CD4-positive, CD25-positive, alpha-beta regulatory T cell (primary cell): ENCODE measurements at regions not wholly inside any gene's neighbourhood (a gene's known extent, or its start where the extent isn't known, plus 50 kb on each side); places are given as distances from the start of the nearest gene placed in this dataset.
"Not testable (repeated sequence)": the region's sequence is repeated elsewhere in the genome, so short reads cannot be mapped to it uniquely, and the experiment has no call there.

Experiments
- ATAC-seq, 2 donors: fragments of 150-1000 bp; cut with Tn5 transposase; one replicate each; pipeline ENCODE4 v1.10.0; 2021; ENCODE audit warnings: low read depth in 2 of 2, moderate number of reproducible peaks in 2 of 2, moderate library complexity in 1 of 2
- DNase-seq, 3 donors: peaks; one replicate each; pipeline versions ENCODE4 v3.0.0 to v3.0.0-alpha.2; 2012 to 2022; ENCODE audit warnings: mixed read lengths in 1 of 3
- H3K27ac ChIP-seq: one replicate; pipeline ENCODE4 v1.7.0; 2013; ENCODE audit warnings: mild to moderate bottlenecking, low read length; ENCODE audit not compliant: insufficient read depth, poor library complexity, severe bottlenecking
- H3K27me3 ChIP-seq: one replicate; pipeline ENCODE4 v1.7.0; 2013; ENCODE audit warnings: low read length; ENCODE audit not compliant: control insufficient read depth, insufficient read depth
- H3K36me3 ChIP-seq: one replicate; pipeline ENCODE4 v1.7.0; 2013; ENCODE audit warnings: mild to moderate bottlenecking, low read length, moderate library complexity; ENCODE audit not compliant: control insufficient read depth, insufficient read depth
- H3K4me1 ChIP-seq: 2 replicates; pipeline ENCODE4 v1.7.0; 2013; ENCODE audit warnings: mild to moderate bottlenecking, low read length; ENCODE audit not compliant: insufficient read depth, control insufficient read depth, poor library complexity, severe bottlenecking
- H3K4me3 ChIP-seq: one replicate; pipeline ENCODE4 v1.7.0; 2013; ENCODE audit warnings: low read depth, mild to moderate bottlenecking, low read length, moderate library complexity
- H3K9me3 ChIP-seq, 2 experiments: 1 replicate in 1 of 2; 2 replicates in 1 of 2; pipeline ENCODE4 v1.7.0; 2013; ENCODE audit warnings: low read length in 2 of 2, mild to moderate bottlenecking in 1 of 2, moderate library complexity in 1 of 2; ENCODE audit not compliant: control insufficient read depth in 2 of 2
- H3K27ac Mint-ChIP-seq, 3 donors: one replicate each; pipeline ENCODE4 v1.8.0; 2020 to 2022; ENCODE audit warnings: mild to moderate bottlenecking in 3 of 3, mixed read lengths in 3 of 3, moderate library complexity in 2 of 3
- H3K27me3 Mint-ChIP-seq: one replicate; pipeline ENCODE4 v1.8.0; 2022; ENCODE audit warnings: mild to moderate bottlenecking, mixed read lengths
- H3K36me3 Mint-ChIP-seq: one replicate; pipeline ENCODE4 v1.8.0; 2020; ENCODE audit warnings: mixed read lengths
- H3K4me1 Mint-ChIP-seq, 4 donors: one replicate each; pipeline ENCODE4 v1.8.0; 2020 to 2022; ENCODE audit warnings: mixed read lengths in 4 of 4, mild to moderate bottlenecking in 1 of 4
- H3K4me3 Mint-ChIP-seq, 4 donors: one replicate each; pipeline ENCODE4 v1.8.0; 2020 to 2022; ENCODE audit warnings: mild to moderate bottlenecking in 4 of 4, mixed read lengths in 4 of 4, moderate library complexity in 3 of 4
- H3K9me3 Mint-ChIP-seq, 7 donors: one replicate each; pipeline ENCODE4 v1.8.0; 2020 to 2022; ENCODE audit warnings: mixed read lengths in 7 of 7, mild to moderate bottlenecking in 3 of 7, moderate library complexity in 2 of 7

DNA sequence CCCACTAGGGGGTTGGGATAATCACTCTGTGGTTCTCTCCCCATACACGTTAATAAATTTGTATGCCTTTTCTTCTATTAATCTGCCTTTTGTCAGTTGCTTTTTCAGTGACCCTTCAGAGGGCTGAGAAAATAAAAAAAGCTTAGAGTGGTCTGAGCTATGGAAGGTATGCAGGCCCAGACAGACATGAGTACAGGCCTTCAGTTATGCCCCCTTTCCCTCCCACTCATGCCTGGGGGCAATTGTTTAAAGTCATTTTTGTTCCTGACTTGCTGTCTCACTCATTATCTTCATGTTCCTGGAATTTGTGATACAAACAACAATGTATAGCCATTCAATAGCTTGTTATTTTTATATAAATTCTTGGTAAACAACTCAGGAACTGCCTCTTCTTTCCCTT is 170.8 kb downstream of the AKR1D1 start:
- Mint-ChIP-seq H3K4me1 (no peaks in the 10 kb centered on the region), H3K27me3 (peaks cover 4% of the 10 kb centered on the region), H3K27ac (no peak overlapping the region), H3K36me3 (no peaks in the 10 kb centered on the region), H3K9me3 (peaks cover 0 to 8% (median 3%) of the 10 kb centered on the region in 7 donors), H3K4me3 (no peak overlapping the region)
- no peaks in the 10 kb centered on the region for H3K4me1 ChIP-seq
- no peak overlapping the region for H3K4me3 ChIP-seq
- ATAC-seq (no peak), DNase-seq (no peak)
- H3K36me3 ChIP-seq: no peaks in the 10 kb centered on the region
- H3K27me3 ChIP-seq: no peaks in the 10 kb centered on the region
- no peaks in the 10 kb centered on the region for H3K9me3 ChIP-seq
- H3K27ac ChIP-seq: no peak overlapping the region

DNA sequence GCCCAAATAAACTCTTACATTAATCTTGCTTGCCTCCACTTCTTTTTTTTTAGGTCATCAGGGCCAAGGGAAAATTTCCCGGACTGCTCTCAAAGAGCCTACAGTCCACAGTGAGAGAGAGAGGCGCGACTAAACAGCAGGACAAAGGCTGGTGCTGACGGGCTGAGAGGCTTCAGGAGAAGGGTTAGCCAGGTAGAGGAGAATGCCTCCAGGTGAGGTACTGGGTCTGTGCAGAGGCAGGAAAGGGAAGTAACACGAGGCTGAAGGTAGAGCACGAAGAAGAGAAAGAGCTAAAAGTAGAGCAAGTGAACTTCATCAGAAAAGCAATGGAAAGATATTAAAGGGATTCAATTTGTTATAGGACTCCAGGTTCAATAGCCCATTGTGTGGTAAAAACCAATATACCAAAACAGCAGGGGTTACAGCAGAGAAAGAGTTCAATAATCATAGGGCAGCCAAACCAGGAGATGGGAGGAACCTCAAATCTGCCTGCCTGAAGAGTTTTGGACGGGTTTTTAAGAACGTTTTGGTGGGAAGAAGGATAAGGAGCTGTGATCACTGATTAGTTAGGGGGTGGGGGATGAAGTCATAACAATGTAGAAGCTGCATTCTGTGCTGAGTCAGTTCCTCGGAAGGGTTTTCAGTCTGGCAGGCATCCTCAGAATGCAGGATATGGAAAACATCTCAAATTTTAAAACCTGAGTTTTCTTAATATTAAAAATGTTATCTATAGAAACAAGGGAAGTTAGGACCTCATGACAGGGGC is 171.5 kb downstream of the AKR1D1 start:
- Histone ChIP-seq H3K27me3 (no peaks in the 10 kb centered on the region), H3K4me1 (no peaks in the 10 kb centered on the region), H3K27ac (no peak overlapping the region), H3K4me3 (no peak overlapping the region), H3K9me3 (no peaks in the 10 kb centered on the region), H3K36me3 (no peaks in the 10 kb centered on the region)
- no peaks in the 10 kb centered on the region for H3K4me1 Mint-ChIP-seq
- H3K4me3 Mint-ChIP-seq: no peak overlapping the region
- peaks cover 4% of the 10 kb centered on the region for H3K27me3 Mint-ChIP-seq
- ATAC-seq (no peak), DNase-seq (no peak)
- no peak overlapping the region for H3K27ac Mint-ChIP-seq
- H3K9me3 Mint-ChIP-seq: peaks cover 0 to 8% (median 3%) of the 10 kb centered on the region in 7 donors
- H3K36me3 Mint-ChIP-seq: no peaks in the 10 kb centered on the region

DNA sequence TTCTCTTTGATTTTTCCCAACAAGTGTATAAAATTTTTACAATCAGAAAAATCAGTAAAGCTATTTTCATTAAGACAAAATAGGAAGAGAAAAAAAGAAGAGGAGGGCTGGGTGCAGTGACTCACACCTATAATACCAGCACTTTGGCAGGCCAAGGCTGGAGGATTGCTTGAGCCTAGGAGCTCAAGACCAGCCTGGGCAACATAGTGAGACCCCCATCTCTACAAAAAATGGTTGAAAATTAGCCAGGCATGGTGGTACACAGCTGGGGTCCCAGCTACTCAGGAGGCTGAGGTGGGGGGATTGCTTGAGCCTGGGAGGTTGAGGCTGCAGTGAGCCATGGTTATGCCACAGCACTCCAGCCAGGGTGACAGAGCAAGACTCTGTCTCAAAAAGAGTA is 172.3 kb downstream of the AKR1D1 start:
- DNase-seq (no peak), ATAC-seq (no peak)
- Histone ChIP-seq H3K36me3 (no peaks in the 10 kb centered on the region), H3K4me3 (no peak overlapping the region), H3K9me3 (no peaks in the 10 kb centered on the region), H3K4me1 (no peaks in the 10 kb centered on the region), H3K27ac (no peak overlapping the region), H3K27me3 (no peaks in the 10 kb centered on the region)
- Mint-ChIP-seq H3K27me3 (peaks cover 4% of the 10 kb centered on the region), H3K27ac (no peak overlapping the region), H3K4me1 (no peaks in the 10 kb centered on the region), H3K4me3 (no peak overlapping the region), H3K9me3 (peaks cover 0 to 8% (median 3%) of the 10 kb centered on the region in 7 donors), H3K36me3 (no peaks in the 10 kb centered on the region)

DNA sequence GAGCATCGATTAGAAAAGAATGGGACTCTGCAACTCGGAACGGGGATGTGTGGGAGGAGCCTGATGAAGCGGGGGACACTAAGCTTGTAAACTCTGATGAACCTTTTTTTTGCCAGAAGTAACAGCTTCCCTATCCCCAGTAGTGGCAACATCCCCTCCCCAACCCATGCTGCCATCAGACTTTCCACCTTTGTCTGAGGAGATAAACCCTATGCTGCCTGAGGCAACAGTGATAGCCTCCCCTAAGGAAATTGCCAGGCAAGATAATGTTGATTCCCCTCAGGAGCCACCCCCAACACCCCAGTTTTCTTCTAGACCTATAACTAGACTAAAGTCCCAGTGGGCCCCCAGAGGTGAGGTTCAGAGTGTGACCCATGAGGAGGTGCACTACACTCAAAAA is 173.7 kb downstream of the AKR1D1 start:
- Mint-ChIP-seq H3K27ac (no peak overlapping the region), H3K4me1 (no peaks in the 10 kb centered on the region), H3K27me3 (no peaks in the 10 kb centered on the region), H3K36me3 (no peaks in the 10 kb centered on the region), H3K4me3 (no peak overlapping the region), H3K9me3 (peaks cover 0 to 8% (median under 1%) of the 10 kb centered on the region in 7 donors)
- no peak for ATAC-seq
- H3K4me3 ChIP-seq: no peak overlapping the region
- no peak overlapping the region for H3K27ac ChIP-seq
- no peaks in the 10 kb centered on the region for H3K36me3 ChIP-seq
- no peaks in the 10 kb centered on the region for H3K9me3 ChIP-seq
- no peaks in the 10 kb centered on the region for H3K4me1 ChIP-seq
- no peaks in the 10 kb centered on the region for H3K27me3 ChIP-seq
- no peak for DNase-seq

DNA sequence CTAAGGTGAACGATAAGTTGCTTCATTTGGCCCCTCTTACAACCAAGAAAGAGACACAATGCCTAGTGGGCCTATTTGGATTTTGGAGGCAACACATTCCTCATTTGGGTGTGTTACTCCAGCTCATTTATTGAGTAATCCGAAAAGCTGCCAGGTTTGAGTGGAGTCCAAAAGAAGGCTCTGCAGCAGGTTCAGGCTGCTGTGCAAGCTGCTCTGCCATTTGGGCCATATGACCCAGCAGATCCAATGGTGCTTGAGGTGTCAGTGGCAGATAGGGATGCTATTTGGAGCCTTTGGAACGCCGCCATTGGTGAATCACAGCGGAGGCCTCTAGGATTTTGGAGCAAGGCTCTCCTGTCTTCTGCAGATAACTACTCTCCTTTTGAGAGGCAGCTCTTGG is 176.4 kb downstream of the AKR1D1 start:
- not testable (repeated sequence) for H3K4me3 ChIP-seq, DNase-seq

DNA sequence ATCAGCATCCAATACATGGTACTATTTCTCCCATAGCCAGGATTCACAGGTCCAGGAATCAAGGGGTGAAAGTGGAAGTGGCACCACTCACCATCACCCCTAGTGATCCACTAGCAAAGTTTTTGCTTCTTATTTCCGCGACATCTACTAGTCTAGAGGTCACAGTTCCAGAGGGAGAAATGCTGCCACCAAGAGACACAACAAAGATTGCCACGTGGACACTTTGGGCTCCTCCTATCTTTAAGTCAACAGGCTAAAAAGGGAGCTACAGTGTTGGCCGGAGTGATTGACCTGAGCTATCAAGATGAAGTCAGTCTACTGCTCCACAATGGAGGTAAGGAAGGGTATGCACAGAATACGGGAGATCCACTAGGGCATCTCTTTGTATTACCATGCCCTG is 178.2 kb downstream of the AKR1D1 start:
- H3K4me1 ChIP-seq: no peaks in the 10 kb centered on the region
- Mint-ChIP-seq H3K4me3 (no peak overlapping the region), H3K9me3 (peaks cover 0 to 3% (median 0%) of the 10 kb centered on the region in 7 donors), H3K4me1 (peaks cover 0 to 5% (median 3%) of the 10 kb centered on the region in 4 donors), H3K27ac (no peak overlapping the region), H3K27me3 (no peaks in the 10 kb centered on the region), H3K36me3 (no peaks in the 10 kb centered on the region)
- no peaks in the 10 kb centered on the region for H3K27me3 ChIP-seq
- no peaks in the 10 kb centered on the region for H3K36me3 ChIP-seq
- no peak for DNase-seq
- H3K4me3 ChIP-seq: no peak overlapping the region
- ATAC-seq: no peak
- no peak overlapping the region for H3K27ac ChIP-seq
- H3K9me3 ChIP-seq: no peaks in the 10 kb centered on the region

More for the DNA sequence above, 176.4 kb downstream of the AKR1D1 start:
- H3K4me1 Mint-ChIP-seq, H3K36me3 ChIP-seq, H3K4me3 Mint-ChIP-seq, H3K27ac Mint-ChIP-seq, H3K27me3 ChIP-seq, H3K27me3 Mint-ChIP-seq, H3K36me3 Mint-ChIP-seq, H3K9me3 ChIP-seq, H3K27ac ChIP-seq, H3K4me1 ChIP-seq, ATAC-seq, H3K9me3 Mint-ChIP-seq: not testable (repeated sequence)

DNA sequence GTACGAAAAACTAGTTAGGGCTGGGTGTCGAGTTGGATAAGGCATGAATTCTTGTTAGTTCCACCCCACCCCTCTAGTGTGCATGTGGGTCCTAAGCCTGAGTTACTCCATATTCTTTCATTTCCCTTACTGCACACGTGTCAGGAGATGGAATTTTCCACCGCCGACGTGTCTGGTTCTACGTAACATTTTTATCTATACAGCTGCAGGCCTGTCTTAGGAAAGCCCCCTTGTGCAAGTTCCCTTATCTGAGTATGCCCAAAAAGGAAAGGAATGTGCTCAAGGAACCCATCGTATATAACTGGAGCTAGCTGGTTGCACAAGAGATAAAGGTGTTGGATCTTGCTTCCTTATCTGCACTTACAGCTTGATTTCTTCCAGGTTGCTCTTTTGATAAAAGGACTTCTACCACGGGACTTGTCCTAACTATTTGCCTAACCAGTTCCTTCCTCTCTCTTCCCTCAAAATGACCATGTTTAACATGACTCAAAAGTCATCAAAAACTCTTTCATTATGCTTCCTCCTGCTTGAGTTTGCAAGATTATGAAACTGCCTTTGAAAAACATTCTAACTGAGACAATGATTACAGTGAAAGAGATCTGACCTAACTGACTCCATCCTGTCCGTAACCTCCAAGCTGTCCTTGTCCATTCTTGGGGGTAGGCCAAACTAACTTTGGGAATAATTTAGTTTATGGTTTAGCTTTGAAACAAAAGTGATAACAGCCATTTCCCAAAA is 181.4 kb downstream of the AKR1D1 start:
- DNase-seq (no peak), ATAC-seq (no peak)
- Mint-ChIP-seq H3K4me3 (no peak overlapping the region), H3K4me1 (peaks cover 0 to 5% (median 3%) of the 10 kb centered on the region in 4 donors), H3K9me3 (peaks cover 0 to 5% (median 2%) of the 10 kb centered on the region in 7 donors), H3K27me3 (no peaks in the 10 kb centered on the region), H3K27ac (no peak overlapping the region), H3K36me3 (no peaks in the 10 kb centered on the region)
- Histone ChIP-seq H3K4me3 (no peak overlapping the region), H3K27ac (no peak overlapping the region), H3K36me3 (no peaks in the 10 kb centered on the region), H3K9me3 (no peaks in the 10 kb centered on the region), H3K27me3 (no peaks in the 10 kb centered on the region), H3K4me1 (no peaks in the 10 kb centered on the region)

DNA sequence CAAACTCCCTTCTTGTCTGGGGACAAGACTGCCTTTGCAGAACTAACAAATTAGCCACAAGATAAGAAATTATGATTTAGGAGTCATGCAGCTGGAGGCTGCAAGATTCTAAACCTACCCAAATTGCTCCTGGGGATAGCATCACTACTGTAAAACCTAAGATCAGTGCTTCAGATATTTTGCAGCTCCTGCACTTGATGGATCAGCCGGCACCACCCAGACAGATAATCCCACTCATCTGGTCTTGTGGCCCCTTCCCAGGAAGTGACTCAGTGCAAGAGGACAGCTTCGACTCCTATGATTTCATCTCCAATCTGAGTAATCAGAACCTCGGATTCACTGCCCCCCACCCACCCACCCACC is 181.9 kb downstream of the AKR1D1 start:
- ATAC-seq (no peak), DNase-seq (no peak)
- Histone ChIP-seq H3K27me3 (no peaks in the 10 kb centered on the region), H3K4me1 (no peaks in the 10 kb centered on the region), H3K27ac (no peak overlapping the region), H3K9me3 (no peaks in the 10 kb centered on the region), H3K4me3 (no peak overlapping the region), H3K36me3 (no peaks in the 10 kb centered on the region)
- Mint-ChIP-seq H3K27me3 (no peaks in the 10 kb centered on the region), H3K9me3 (peaks cover 0 to 5% (median 2%) of the 10 kb centered on the region in 7 donors), H3K4me3 (no peak overlapping the region), H3K4me1 (peaks cover 0 to 5% (median 3%) of the 10 kb centered on the region in 4 donors), H3K36me3 (no peaks in the 10 kb centered on the region), H3K27ac (no peak overlapping the region)
